ENCODE measurements at regions not wholly inside any gene's neighbourhood (a gene's known extent, or its start where the extent isn't known, plus 50 kb on each side); places are given as distances from the start of the nearest gene placed in this dataset.

GRCh38 chr3:144187531-144188210 lies 216.0 kb downstream of the DIPK2A start:
- TF ChIP-seq ATF3 (IDR thresholded peaks at IDR 0.05), result no peak
- TF ChIP-seq, protein P1, sequence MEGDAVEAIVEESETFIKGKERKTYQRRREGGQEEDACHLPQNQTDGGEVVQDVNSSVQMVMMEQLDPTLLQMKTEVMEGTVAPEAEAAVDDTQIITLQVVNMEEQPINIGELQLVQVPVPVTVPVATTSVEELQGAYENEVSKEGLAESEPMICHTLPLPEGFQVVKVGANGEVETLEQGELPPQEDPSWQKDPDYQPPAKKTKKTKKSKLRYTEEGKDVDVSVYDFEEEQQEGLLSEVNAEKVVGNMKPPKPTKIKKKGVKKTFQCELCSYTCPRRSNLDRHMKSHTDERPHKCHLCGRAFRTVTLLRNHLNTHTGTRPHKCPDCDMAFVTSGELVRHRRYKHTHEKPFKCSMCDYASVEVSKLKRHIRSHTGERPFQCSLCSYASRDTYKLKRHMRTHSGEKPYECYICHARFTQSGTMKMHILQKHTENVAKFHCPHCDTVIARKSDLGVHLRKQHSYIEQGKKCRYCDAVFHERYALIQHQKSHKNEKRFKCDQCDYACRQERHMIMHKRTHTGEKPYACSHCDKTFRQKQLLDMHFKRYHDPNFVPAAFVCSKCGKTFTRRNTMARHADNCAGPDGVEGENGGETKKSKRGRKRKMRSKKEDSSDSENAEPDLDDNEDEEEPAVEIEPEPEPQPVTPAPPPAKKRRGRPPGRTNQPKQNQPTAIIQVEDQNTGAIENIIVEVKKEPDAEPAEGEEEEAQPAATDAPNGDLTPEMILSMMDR (IDR thresholded peaks at IDR 0.05; ENCODE audit: low read depth, low read length, missing input control), result no peak
- no peak for TF ChIP-seq FOXA2 (IDR thresholded peaks at IDR 0.05)
- no peak for TF ChIP-seq GABPA (IDR thresholded peaks at IDR 0.05 in 1 of 2, conservative IDR thresholded peaks at IDR 0.05 in 1 of 2)
- TF ChIP-seq YY1 (IDR thresholded peaks at IDR 0.05), result no peak
- TF ChIP-seq, protein P2, sequence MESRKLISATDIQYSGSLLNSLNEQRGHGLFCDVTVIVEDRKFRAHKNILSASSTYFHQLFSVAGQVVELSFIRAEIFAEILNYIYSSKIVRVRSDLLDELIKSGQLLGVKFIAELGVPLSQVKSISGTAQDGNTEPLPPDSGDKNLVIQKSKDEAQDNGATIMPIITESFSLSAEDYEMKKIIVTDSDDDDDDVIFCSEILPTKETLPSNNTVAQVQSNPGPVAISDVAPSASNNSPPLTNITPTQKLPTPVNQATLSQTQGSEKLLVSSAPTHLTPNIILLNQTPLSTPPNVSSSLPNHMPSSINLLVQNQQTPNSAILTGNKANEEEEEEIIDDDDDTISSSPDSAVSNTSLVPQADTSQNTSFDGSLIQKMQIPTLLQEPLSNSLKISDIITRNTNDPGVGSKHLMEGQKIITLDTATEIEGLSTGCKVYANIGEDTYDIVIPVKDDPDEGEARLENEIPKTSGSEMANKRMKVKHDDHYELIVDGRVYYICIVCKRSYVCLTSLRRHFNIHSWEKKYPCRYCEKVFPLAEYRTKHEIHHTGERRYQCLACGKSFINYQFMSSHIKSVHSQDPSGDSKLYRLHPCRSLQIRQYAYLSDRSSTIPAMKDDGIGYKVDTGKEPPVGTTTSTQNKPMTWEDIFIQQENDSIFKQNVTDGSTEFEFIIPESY (IDR thresholded peaks at IDR 0.05), result no peak
- no peak for TF ChIP-seq TAF1 (conservative IDR thresholded peaks at IDR 0.05)
- no peak for TF ChIP-seq JUND (IDR thresholded peaks at IDR 0.05)
- TF ChIP-seq MAX (IDR thresholded peaks at IDR 0.05), result no peak
- TF ChIP-seq REST (IDR thresholded peaks at IDR 0.05), result no peak
- no peak for TF ChIP-seq RAD21 (IDR thresholded peaks at IDR 0.05)
- TF ChIP-seq EGR1 (IDR thresholded peaks at IDR 0.05; ENCODE audit: low read depth in 2 of 2), result no peak
- no peak for TF ChIP-seq SP1 (IDR thresholded peaks at IDR 0.05)
- TF ChIP-seq NR2F2 (IDR thresholded peaks at IDR 0.05), result no peak
